Loucy (cell line): ENCODE measurements at regions not wholly inside any gene's neighbourhood (a gene's known extent, or its start where the extent isn't known, plus 50 kb on each side); places are given as distances from the start of the nearest gene placed in this dataset.
"Not testable (repeated sequence)": the region's sequence is repeated elsewhere in the genome, so short reads cannot be mapped to it uniquely, and the experiment has no call there.

Experiments used
- H2AFZ ChIP-seq: fragments of 200-600 bp; sonication (generic); 2 replicates; pipeline ENCODE4 v1.6.0; 2016; ENCODE audit warnings: antibody characterized with exemption, mild to moderate bottlenecking, low read length, moderate library complexity
- H3F3A ChIP-seq: fragments of 200-600 bp; 2 replicates; pipeline ENCODE4 v1.6.0; 2016; ENCODE audit warnings: antibody characterized with exemption, low read depth, mild to moderate bottlenecking
- H3K27me3 ChIP-seq: fragments of 200-600 bp; sonication (generic); 2 replicates; pipeline ENCODE4 v1.6.1; 2014; ENCODE audit warnings: low read length, mild to moderate bottlenecking; ENCODE audit not compliant: insufficient read depth, poor library complexity, severe bottlenecking
- H3K36me3 ChIP-seq: fragments of 200-600 bp; sonication (generic); 2 replicates; pipeline ENCODE4 v1.6.1; 2016; ENCODE audit warnings: low read length; ENCODE audit not compliant: insufficient read depth
- H3K4me1 ChIP-seq: fragments of 200-600 bp; sonication (generic); 2 replicates; pipeline ENCODE4 v1.5.1; 2014; ENCODE audit warnings: low read length, mild to moderate bottlenecking; ENCODE audit not compliant: insufficient read depth, poor library complexity, severe bottlenecking
- H3K4me2 ChIP-seq: fragments of 200-600 bp; sonication (generic); 2 replicates; pipeline ENCODE4 v1.6.0; 2014; ENCODE audit warnings: antibody characterized with exemption, low read length, low read depth, mild to moderate bottlenecking; ENCODE audit not compliant: poor library complexity, severe bottlenecking
- H3K4me3 ChIP-seq: fragments of 200-600 bp; sonication (generic); 2 replicates; pipeline ENCODE4 v1.5.1; 2014; ENCODE audit warnings: low read length, mild to moderate bottlenecking, mixed read lengths; ENCODE audit not compliant: poor library complexity, severe bottlenecking
- H3K79me2 ChIP-seq: fragments of 200-600 bp; sonication (generic); 2 replicates; pipeline ENCODE4 v1.6.1; 2014; ENCODE audit warnings: low read length; ENCODE audit not compliant: insufficient read depth
- H3K9ac ChIP-seq: fragments of 200-600 bp; sonication (generic); 2 replicates; pipeline ENCODE4 v1.6.0; 2014; ENCODE audit warnings: mild to moderate bottlenecking, low read depth, low read length, moderate library complexity; ENCODE audit not compliant: poor library complexity, severe bottlenecking
- H3K9me2 ChIP-seq: fragments of 200-600 bp; sonication (generic); replicated peaks from 2 replicates; pipeline ENCODE4 v1.6.1; 2016; ENCODE audit warnings: low read depth, low read length, mixed read lengths
- H3K9me3 ChIP-seq: fragments of 200-600 bp; sonication (generic); 2 replicates; pipeline ENCODE4 v1.6.1; 2014; ENCODE audit warnings: mild to moderate bottlenecking, antibody characterized with exemption, low read length, low read depth; ENCODE audit not compliant: insufficient read depth
- H4K20me1 ChIP-seq: fragments of 200-600 bp; sonication (generic); 2 replicates; pipeline ENCODE4 v1.6.0; 2014; ENCODE audit warnings: antibody characterized with exemption, low read length, mild to moderate bottlenecking; ENCODE audit not compliant: insufficient read depth, poor library complexity, severe bottlenecking
- EZH2phosphoT487 ChIP-seq: fragments of 200-600 bp; IDR thresholded peaks from 2 replicates; pipeline ENCODE4 v1.6.1; 2018; ENCODE audit warnings: antibody characterized with exemption, mild to moderate bottlenecking, moderate library complexity, borderline replicate concordance
- TF ChIP-seq, protein P1 (sequence below): fragments of 200-600 bp; sonication (generic); conservative IDR thresholded peaks from 2 replicates; pipeline ENCODE4 v1.5.1; 2014; ENCODE audit warnings: mild to moderate bottlenecking, antibody characterized with exemption, low read length

DNA sequence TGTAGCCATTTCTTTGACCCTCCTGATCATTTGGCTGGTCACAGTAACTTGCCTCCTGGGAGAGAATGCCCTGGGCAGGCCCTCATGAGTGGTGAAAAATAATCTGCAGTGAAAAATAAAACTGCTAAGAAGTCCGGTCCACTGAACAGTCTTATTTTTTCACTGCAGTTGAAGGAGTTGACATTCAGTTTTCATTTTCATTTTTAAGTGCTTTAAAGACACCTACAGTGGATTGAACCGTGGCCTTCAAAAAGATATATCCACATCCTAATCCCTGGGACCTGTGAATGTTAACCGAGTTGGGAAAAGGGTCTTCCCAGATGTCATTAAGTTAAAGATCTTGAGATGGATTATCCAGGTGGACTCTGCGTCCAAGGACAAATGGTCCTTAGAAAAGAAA, 153.6 kb upstream of the GRK3 start:
- H3K4me1 ChIP-seq = peaks cover 7% of the 10 kb centered on the region
- H3K27me3 ChIP-seq = no peaks in the 10 kb centered on the region
- no peak overlapping the region for H3K4me3 ChIP-seq
- H4K20me1 ChIP-seq = no peaks in the 10 kb centered on the region
- H3K9me2 ChIP-seq = no peaks in the 10 kb centered on the region
- no peak overlapping the region for H3K4me2 ChIP-seq
- H3F3A ChIP-seq = no peaks in the 10 kb centered on the region
- H2AFZ ChIP-seq = no peak overlapping the region; the same call in 1 of the 2 replicates
- H3K79me2 ChIP-seq = peaks cover 8% of the 10 kb centered on the region; the same call in 1 of the 2 replicates
- no peaks in the 10 kb centered on the region for H3K9me3 ChIP-seq
- H3K9ac ChIP-seq = no peak overlapping the region
- H3K36me3 ChIP-seq = no peaks in the 10 kb centered on the region
- no peak for TF ChIP-seq EZH2phosphoT487
- TF ChIP-seq, protein P1, sequence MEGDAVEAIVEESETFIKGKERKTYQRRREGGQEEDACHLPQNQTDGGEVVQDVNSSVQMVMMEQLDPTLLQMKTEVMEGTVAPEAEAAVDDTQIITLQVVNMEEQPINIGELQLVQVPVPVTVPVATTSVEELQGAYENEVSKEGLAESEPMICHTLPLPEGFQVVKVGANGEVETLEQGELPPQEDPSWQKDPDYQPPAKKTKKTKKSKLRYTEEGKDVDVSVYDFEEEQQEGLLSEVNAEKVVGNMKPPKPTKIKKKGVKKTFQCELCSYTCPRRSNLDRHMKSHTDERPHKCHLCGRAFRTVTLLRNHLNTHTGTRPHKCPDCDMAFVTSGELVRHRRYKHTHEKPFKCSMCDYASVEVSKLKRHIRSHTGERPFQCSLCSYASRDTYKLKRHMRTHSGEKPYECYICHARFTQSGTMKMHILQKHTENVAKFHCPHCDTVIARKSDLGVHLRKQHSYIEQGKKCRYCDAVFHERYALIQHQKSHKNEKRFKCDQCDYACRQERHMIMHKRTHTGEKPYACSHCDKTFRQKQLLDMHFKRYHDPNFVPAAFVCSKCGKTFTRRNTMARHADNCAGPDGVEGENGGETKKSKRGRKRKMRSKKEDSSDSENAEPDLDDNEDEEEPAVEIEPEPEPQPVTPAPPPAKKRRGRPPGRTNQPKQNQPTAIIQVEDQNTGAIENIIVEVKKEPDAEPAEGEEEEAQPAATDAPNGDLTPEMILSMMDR = no peak

DNA sequence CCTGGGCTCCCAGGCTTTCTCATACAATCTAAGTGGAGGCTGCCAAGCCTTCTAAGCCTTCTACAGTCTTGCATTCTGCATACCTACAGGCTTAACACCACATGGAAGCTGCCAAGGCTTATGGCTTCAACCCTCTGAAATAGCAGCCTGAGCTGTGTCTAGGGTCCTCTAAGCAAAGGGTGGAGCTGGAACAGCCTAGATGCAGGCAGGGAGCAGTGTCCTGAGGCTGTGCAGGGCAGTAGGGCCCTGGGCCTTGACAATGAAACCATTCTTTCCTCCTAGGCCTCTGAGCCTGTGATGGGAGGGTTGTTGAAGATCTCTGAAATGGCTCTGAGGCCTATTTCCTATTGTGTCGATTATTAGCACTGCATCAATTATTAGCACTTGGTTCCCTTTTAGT, 150.9 kb upstream of the GRK3 start:
- Histone ChIP-seq H3K79me2 (no peaks in the 10 kb centered on the region), H3K4me1 (peaks cover 11% of the 10 kb centered on the region), H3K4me3 (no peak overlapping the region), H3K9ac (no peak overlapping the region), H4K20me1 (no peaks in the 10 kb centered on the region), H3K27me3 (no peaks in the 10 kb centered on the region), H3F3A (no peaks in the 10 kb centered on the region), H3K9me2 (no peaks in the 10 kb centered on the region), H3K9me3 (no peaks in the 10 kb centered on the region), H3K4me2 (no peak overlapping the region), H2AFZ (no peak overlapping the region), H3K36me3 (no peaks in the 10 kb centered on the region)
- no peak for TF ChIP-seq EZH2phosphoT487

DNA sequence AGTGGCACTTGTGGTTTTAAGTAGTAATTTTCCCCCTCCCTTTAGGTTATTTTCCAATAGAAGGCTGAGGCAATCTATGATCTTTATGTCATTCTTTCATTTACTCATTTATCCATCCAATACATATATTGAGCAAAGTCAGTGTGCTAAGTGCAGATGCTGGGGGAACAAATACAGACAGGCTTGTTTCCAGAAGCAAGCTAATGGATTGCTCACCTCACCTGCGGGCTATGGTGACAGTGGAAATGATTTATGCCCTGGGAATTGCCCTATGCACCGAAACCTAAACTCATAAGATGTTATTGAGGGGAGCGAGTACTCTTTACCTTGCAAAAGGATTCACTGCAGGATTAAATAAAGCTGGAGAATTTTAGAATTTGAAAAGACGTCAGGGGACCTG, 148.7 kb upstream of the GRK3 start:
- H3K36me3 ChIP-seq, H2AFZ ChIP-seq, H3K9me3 ChIP-seq, H3K9me2 ChIP-seq, H3K4me2 ChIP-seq, H4K20me1 ChIP-seq, H3K79me2 ChIP-seq, H3K27me3 ChIP-seq, H3F3A ChIP-seq, H3K4me3 ChIP-seq, H3K9ac ChIP-seq: not testable (repeated sequence)
- H3K4me1 ChIP-seq = peaks cover 20% of the 10 kb centered on the region

DNA sequence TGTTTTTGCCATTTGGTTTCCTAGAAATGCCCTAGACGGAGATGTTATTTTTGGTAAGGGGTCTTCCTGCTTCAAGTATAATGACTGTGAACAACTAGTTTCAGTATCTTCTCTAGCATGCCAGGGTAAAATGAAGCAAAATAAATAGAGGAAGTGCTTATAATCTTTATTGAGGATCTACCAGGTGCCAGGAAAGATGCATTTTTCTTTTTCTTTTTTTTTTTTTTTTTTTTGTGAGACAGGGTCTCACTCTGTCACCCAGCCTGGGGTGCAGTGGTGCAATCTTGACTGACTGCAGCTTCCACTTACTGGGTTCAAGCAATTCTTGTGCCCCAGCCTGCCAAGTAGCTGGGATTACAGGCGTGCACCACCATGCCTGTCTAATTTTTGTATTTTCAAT, 146.6 kb upstream of the GRK3 start:
- not testable (repeated sequence) for H3K27me3 ChIP-seq, H4K20me1 ChIP-seq, H3K9me2 ChIP-seq, H3K9me3 ChIP-seq, H2AFZ ChIP-seq, H3K9ac ChIP-seq, H3K79me2 ChIP-seq, H3K36me3 ChIP-seq, H3K4me3 ChIP-seq, H3F3A ChIP-seq
- H3K4me2 ChIP-seq = peak overlapping the region; percentile 30
- H3K4me1 ChIP-seq = peaks cover 20% of the 10 kb centered on the region
